HCT116 (cell line): ENCODE measurements at regions not wholly inside any gene's neighbourhood (a gene's known extent, or its start where the extent isn't known, plus 50 kb on each side); places are given as distances from the start of the nearest gene placed in this dataset.

Source experiments
- ATAC-seq: fragments of 200-7000 bp; cut with Tn5 transposase; 2 replicates; pipeline ENCODE4 v1.9.1; 2020; ENCODE audit warnings: mild to moderate bottlenecking, moderate library complexity
- BruUV-seq: library from RNA; stranded (reverse); fragments of 400-500 nt; replicated peaks from 2 replicates; lab custom pipeline; 2021; lab: Mats Ljungman, UMichigan
- CTCF ChIA-PET: fragments of 300-600 bp; sonication (Branson Sonifier 250); formaldehyde crosslinking; loops from one replicate; lab custom pipeline; 2021; ENCODE audit warnings: antibody characterized with exemption; lab: Charles Lee
- POLR2A ChIA-PET: fragments of 300-600, 350-600 bp; sonication (Branson Sonifier 250); formaldehyde crosslinking; loops from one replicate; lab custom pipeline; 2021; ENCODE audit warnings: antibody characterized with exemption; lab: Charles Lee
- RAD21 ChIA-PET, 2 experiments: fragments of 300-600 bp; sonication (Branson Sonifier 250); formaldehyde crosslinking; loops; one replicate each; lab custom pipeline; 2023; ENCODE audit warnings: low total read pairs in 2 of 2; ENCODE audit not compliant: uncharacterized antibody in 2 of 2, unreplicated experiment in 2 of 2, low non-redundant PET in 1 of 2; lab: Charles Lee
- DNase-seq: peaks from one replicate; pipeline ENCODE4 v3.0.0-alpha.2; 2010; ENCODE audit warnings: low read depth, low spot score
- H2AFZ ChIP-seq: fragments of 200-600 bp; shearing (Covaris generic), sonication (generic); 2 replicates; pipeline ENCODE4 v1.6.1; 2017; ENCODE audit warnings: low read depth, mixed run types, mixed read lengths, antibody characterized with exemption, low read length; ENCODE audit not compliant: poor library complexity, severe bottlenecking
- H3K27ac ChIP-seq: 2 replicates; pipeline ENCODE4 v1.5.1; 2012; ENCODE audit warnings: low read depth, low read length
- H3K27me3 ChIP-seq: fragments of 200-600 bp; sonication (generic); 2 replicates; pipeline ENCODE4 v1.6.1; 2016; ENCODE audit warnings: mixed run types, low read length, mixed read lengths; ENCODE audit not compliant: insufficient read depth
- H3K36me3 ChIP-seq, 2 experiments: fragments of 200-500 bp in 1 of 2; fragments of 200-600 bp in 1 of 2; sonication (Bioruptor generic) in 1 of 2; sonication (generic) in 1 of 2; 2 replicates each; pipeline versions ENCODE4 v1.5.1 to v1.6.1; 2014 to 2016; ENCODE audit warnings: low read length in 2 of 2, inconsistent platforms in 1 of 2, mixed read lengths in 1 of 2, mixed run types in 1 of 2; ENCODE audit not compliant: insufficient read depth in 2 of 2, control insufficient read depth in 1 of 2
- H3K4me1 ChIP-seq, 2 experiments: fragments of 200-600 bp in 1 of 2; sonication (generic) in 1 of 2; 2 replicates each; pipeline versions ENCODE4 v1.5.1 to v1.6.1; 2012 to 2017; ENCODE audit warnings: low read length in 2 of 2, inconsistent platforms in 1 of 2, mild to moderate bottlenecking in 1 of 2, mixed read lengths in 1 of 2, mixed run types in 1 of 2, moderate library complexity in 1 of 2; ENCODE audit not compliant: insufficient read depth in 2 of 2, control insufficient read depth in 1 of 2
- H3K4me2 ChIP-seq: fragments of 200-600 bp; sonication (generic); 2 replicates; pipeline ENCODE4 v1.6.1; 2017; ENCODE audit warnings: mixed run types, low read length, mixed read lengths
- H3K4me3 ChIP-seq, 2 experiments: fragments of 200-600 bp in 1 of 2; sonication (generic) in 1 of 2; replicated peaks in 1 of 2; 2 replicates each; pipeline ENCODE4 v1.5.1; 2011 to 2016; ENCODE audit warnings: low read length in 2 of 2, control low read depth in 1 of 2, low read depth in 1 of 2, mild to moderate bottlenecking in 1 of 2, mixed read lengths in 1 of 2, mixed run types in 1 of 2
- H3K79me2 ChIP-seq: fragments of 200-600 bp; sonication (generic); 2 replicates; pipeline ENCODE4 v1.6.1; 2017; ENCODE audit warnings: mild to moderate bottlenecking, mixed run types, low read length, moderate library complexity, mixed read lengths; ENCODE audit not compliant: insufficient read depth
- H3K9ac ChIP-seq: fragments of 200-600 bp; sonication (generic); 2 replicates; pipeline ENCODE4 v1.6.1; 2016; ENCODE audit warnings: low read length, mixed read lengths
- H3K9me2 ChIP-seq: fragments of 200-600 bp; sonication (generic), shearing (Covaris generic); 2 replicates; pipeline ENCODE4 v1.6.1; 2017; ENCODE audit warnings: mixed run types, mild to moderate bottlenecking, moderate library complexity; ENCODE audit not compliant: insufficient read depth
- H3K9me3 ChIP-seq, 2 experiments: fragments of 200-500 bp in 1 of 2; fragments of 200-600 bp in 1 of 2; sonication (Bioruptor generic) in 1 of 2; sonication (generic) in 1 of 2; 2 replicates each; pipeline ENCODE4 v1.6.1; 2014 to 2017; ENCODE audit warnings: low read length in 2 of 2, mixed read lengths in 2 of 2, inconsistent platforms in 1 of 2, low read depth in 1 of 2, mild to moderate bottlenecking in 1 of 2, mixed run types in 1 of 2, moderate library complexity in 1 of 2; ENCODE audit not compliant: control insufficient read depth in 1 of 2, insufficient read depth in 1 of 2
- H4K20me1 ChIP-seq: fragments of 200-600 bp; sonication (generic), shearing (Covaris generic); 2 replicates; pipeline ENCODE4 v1.6.1; 2017; ENCODE audit warnings: mixed run types, mild to moderate bottlenecking, moderate library complexity; ENCODE audit not compliant: insufficient read depth
- CBX3 ChIP-seq: IDR thresholded peaks from 2 replicates; pipeline ENCODE4 v1.6.1; 2012; ENCODE audit warnings: low read depth
- CTCF ChIP-seq, 3 experiments: fragments of 200-600 bp in 1 of 3; sonication (generic) in 1 of 3; IDR thresholded peaks in 2 of 3; conservative IDR thresholded peaks in 1 of 3; 2 replicates each; pipeline ENCODE4 v1.5.1; 2012 to 2017; ENCODE audit warnings: low read depth in 2 of 3, low read length in 2 of 3, antibody characterized with exemption in 1 of 3, borderline replicate concordance in 1 of 3, control low read depth in 1 of 3, mild to moderate bottlenecking in 1 of 3, mixed read lengths in 1 of 3, mixed run types in 1 of 3, moderate library complexity in 1 of 3; ENCODE audit not compliant: insufficient read depth in 1 of 3
- ELF1 ChIP-seq: IDR thresholded peaks from 2 replicates; pipeline ENCODE4 v1.6.1; 2012; ENCODE audit warnings: low read depth, borderline replicate concordance
- EZH2 ChIP-seq: fragments of 200-600 bp; sonication (generic); IDR thresholded peaks from 2 replicates; pipeline ENCODE4 v1.6.1; 2017; ENCODE audit warnings: antibody characterized with exemption, mixed run types
- MAX ChIP-seq: IDR thresholded peaks from 2 replicates; pipeline ENCODE4 v1.6.1; 2012
- POLR2AphosphoS5 ChIP-seq: IDR thresholded peaks from 2 replicates; pipeline ENCODE4 v1.6.1; 2011; ENCODE audit warnings: mild to moderate bottlenecking, low read depth, low read length, moderate library complexity
- SIN3A ChIP-seq: IDR thresholded peaks from 2 replicates; pipeline ENCODE4 v1.6.1; 2012; ENCODE audit warnings: low read depth
- SP1 ChIP-seq: IDR thresholded peaks from 2 replicates; pipeline ENCODE4 v1.6.1; 2012; ENCODE audit warnings: low read depth
- SRF ChIP-seq: IDR thresholded peaks from 2 replicates; pipeline ENCODE4 v1.6.1; 2012; ENCODE audit warnings: low read depth
- YY1 ChIP-seq: IDR thresholded peaks from 2 replicates; pipeline ENCODE4 v1.6.1; 2011; ENCODE audit warnings: low read length, low read depth, moderate library complexity, mild to moderate bottlenecking; ENCODE audit not compliant: insufficient replicate concordance; ENCODE audit errors: extremely low read depth
- ZBTB33 ChIP-seq: IDR thresholded peaks from 2 replicates; pipeline ENCODE4 v1.6.1; 2011; ENCODE audit warnings: mild to moderate bottlenecking, low read length, moderate library complexity; ENCODE audit not compliant: insufficient replicate concordance; ENCODE audit errors: extremely low read depth
- intact Hi-C: fragments of 100-400 bp; cut with micrococcal nuclease; formaldehyde crosslinking; loops from 2 replicates; pipeline ENCODE4 v1.10.0; 2022
- TF ChIP-seq, protein P1 (sequence below): IDR thresholded peaks from 2 replicates; pipeline ENCODE4 v1.6.1; 2012

DNA sequence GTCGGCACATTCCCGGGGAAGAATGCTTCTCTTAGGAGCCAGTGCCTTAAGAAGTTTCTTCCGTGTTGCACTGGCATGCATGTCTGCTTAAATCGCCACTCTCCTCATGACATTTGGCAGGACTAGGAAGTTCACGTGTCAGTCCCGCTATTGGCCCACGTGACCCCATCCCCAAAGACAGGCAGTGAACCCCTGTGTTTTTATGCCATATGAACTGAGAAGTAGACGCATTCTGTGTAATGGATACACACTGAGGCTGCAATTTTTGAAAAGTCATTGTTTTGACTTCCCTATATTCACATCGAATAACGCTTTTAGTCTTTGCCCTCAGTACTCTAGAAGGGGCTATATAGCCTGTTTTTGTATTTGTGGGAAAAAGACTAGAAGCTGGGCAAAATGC lies 125.6 kb upstream of the TBL1XR1 start:
- H3K4me2 ChIP-seq = no peak overlapping the region
- no peak overlapping the region for H3K9ac ChIP-seq
- H3K4me1 ChIP-seq = no peaks in the 10 kb centered on the region
- no peaks in the 10 kb centered on the region for H4K20me1 ChIP-seq
- POLR2A ChIA-PET = interaction anchor here (0.5 kb wide), 1 partner anchor 21 kb away, joined by 3 read pairs; no protein-coding TSS in a partner anchor
- H3K9me2 ChIP-seq = no peaks in the 10 kb centered on the region
- ATAC-seq = no peak
- H3K36me3 ChIP-seq = no peaks in the 10 kb centered on the region
- intact Hi-C loops = no loop called here
- H3K27ac ChIP-seq = no peak overlapping the region
- no peak for DNase-seq
- TF ChIP-seq, protein P1, sequence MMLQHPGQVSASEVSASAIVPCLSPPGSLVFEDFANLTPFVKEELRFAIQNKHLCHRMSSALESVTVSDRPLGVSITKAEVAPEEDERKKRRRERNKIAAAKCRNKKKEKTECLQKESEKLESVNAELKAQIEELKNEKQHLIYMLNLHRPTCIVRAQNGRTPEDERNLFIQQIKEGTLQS = no peak
- TF ChIP-seq CTCF (IDR thresholded peaks at IDR 0.05 in 2 of 3, conservative IDR thresholded peaks at IDR 0.05 in 1 of 3; ENCODE audit: borderline replicate concordance in 1 of 3, insufficient read depth in 1 of 3, low read depth in 2 of 3, low read length in 2 of 3) (no peak), SIN3A (no peak), SRF (no peak), ELF1 (no peak), POLR2AphosphoS5 (no peak), EZH2 (no peak), YY1 (no peak), SP1 (no peak), CBX3 (no peak), ZBTB33 (no peak), MAX (no peak)
- no peaks in the 10 kb centered on the region for H3K27me3 ChIP-seq
- no peaks in the 10 kb centered on the region for H3K9me3 ChIP-seq
- CTCF ChIA-PET = no interaction called here
- H2AFZ ChIP-seq = no peak overlapping the region
- RAD21 ChIA-PET = no interaction called here
- no peak overlapping the region for H3K4me3 ChIP-seq
- no peaks in the 10 kb centered on the region for H3K79me2 ChIP-seq
- BruUV-seq = no TSS peak
